GM19395 (cell line): ENCODE measurements at regions not wholly inside any gene's neighbourhood (a gene's known extent, or its start where the extent isn't known, plus 50 kb on each side); places are given as distances from the start of the nearest gene placed in this dataset.
"Not testable (repeated sequence)": the region's sequence is repeated elsewhere in the genome, so short reads cannot be mapped to it uniquely, and the experiment has no call there.

Experiments used
- ATAC-seq: cut with Tn5 transposase; IDR thresholded peaks from one replicate; pipeline ENCODE4 v1.9.1; 2021; ENCODE audit warnings: mild to moderate bottlenecking, moderate library complexity; ENCODE audit not compliant: unreplicated experiment

DNA sequence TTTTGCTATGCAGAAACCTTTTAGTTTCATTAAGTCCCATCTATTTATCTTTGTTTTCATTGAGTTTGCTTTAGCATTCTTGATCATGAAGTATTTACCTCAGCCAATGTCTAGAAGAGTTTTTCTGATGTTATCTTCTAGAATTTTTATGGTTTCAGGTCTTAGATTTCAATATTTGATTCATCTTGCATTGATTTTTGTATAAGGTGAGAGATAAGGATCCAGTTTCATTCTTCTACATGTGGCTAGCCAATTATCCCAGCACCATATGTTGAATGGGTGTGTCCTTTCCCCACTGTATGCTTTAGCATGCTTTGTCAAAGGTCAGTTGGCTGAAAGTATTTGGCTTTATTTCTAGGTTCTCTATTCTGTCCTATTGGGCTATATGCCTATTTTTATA lies 395.2 kb downstream of the HGF start:
- ATAC-seq: not testable (repeated sequence)

DNA sequence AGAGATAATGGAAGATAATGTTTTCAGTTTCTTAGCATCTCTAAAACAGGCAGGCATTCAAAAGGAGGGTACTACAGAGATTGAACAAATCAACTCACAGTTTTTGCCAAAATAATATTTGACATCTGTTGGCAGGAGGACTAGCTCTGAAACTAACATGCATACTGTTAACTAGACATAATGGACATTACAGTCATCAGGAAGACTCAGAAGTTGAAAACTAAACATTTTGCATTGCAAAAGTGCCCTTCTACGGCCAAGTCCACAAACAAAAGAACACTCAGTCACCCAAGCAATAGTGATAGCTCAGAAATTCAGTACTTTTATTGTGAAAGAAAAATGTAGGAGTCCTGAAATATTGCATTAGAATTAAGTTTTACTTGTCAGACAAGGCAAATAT lies 399.0 kb downstream of the HGF start:
- ATAC-seq: no peak

DNA sequence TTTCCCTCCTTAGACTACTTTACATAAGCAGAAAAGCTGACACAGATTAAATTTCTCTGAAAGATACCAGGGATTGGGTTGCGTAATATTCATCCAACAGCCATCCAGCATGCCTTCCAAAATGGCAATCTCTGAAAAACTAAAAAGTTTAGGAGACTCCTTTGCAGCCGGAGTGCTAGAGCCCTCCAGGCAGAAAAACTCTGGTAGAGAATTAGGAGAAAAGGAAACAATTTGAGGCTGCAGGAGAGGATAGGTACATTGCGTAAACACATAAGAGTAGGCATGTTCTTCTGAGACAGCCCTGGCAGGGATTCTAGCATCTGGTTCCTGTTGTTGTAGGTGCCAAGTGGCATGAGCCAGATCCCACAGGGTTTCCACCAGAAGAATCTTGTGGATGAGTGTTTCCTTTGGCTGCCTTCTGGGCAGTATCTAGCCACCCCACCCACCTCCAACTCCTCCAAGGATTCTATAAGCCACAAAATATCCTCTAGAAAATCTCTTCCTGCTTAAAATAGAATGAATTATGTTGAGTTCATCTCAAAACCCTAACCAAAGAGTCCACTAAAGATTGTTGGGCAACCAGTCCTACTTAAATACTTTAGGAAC lies 402.4 kb downstream of the HGF start:
- no peak for ATAC-seq

DNA sequence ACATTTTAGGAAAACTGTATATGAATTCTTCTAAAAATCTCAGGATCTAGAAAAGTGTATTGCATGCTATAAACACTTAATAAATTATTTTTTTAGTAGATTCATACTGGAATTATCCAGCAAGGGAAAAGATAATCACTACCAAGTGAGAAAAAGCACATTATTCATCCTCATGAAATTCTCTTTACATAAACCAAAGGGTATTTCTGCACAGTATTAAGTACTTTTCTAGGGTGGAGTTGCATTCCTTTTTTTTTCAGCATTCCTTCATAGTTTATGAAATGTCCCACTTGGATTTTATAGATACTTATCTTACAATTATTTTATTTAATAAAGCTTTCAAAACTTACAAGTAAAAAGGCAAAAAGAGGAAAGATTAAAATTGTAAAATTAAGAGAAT lies 403.3 kb downstream of the HGF start:
- ATAC-seq: no peak

DNA sequence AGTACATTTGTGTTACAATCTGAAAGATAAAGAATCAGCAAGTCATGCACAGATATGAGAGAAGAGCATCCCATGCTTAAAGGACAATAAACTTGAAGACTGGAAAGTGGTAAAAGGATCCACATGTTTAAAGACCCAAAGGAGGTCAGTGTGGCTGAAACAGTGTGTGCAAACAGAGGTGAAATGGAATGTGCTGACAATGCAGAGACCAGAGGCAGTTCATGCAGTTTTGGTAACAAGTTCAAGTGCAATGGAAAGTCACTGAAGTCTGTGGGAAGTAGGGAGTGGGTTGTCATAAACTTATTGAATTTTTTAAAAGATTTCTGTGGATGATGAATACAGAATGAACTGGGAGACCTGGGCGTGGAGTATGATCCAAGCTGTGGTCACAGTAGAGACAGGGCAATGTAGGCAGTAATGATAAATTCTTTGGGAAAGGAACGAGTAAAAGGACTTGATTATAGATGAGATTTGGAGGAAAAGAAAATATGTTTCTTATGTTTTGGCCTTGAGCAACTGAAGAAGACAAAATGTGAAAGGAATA lies 408.0 kb downstream of the HGF start:
- ATAC-seq: no peak

DNA sequence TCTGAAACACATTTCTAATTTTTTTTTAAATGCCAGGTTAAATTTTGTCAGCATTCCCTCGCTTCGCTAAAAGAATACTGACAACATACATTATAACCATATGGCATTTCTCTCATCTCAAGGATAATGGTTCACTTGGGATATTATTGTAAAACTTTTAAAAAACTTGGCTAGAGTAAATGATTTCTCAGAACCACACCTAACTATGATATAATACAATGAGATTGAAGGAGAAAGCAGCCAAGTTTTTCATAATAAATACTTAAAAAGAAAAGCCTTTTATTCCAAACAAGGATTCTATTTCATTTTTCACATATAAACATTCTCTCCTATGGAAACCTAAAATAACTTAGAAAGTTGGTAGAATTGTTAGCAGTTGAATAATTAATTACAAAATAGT lies 413.9 kb downstream of the HGF start:
- ATAC-seq: no peak

DNA sequence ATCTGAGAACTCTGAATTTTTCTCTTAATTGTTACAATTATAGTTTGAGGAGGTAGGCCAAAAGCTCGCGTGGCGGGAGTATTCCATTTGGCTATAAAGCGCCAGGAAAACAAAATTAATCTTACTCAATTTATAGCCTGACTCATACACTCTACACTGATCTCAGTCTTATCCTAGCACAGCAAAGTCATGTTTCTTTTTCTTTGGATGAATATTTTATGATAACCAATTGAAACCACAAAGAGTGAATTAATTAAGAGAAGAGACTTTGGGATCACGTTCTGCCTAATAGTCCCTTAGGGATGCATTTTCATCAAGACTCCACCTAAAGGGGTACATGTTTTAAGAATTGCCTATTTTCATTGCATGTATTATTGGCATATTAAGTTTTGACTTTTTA lies 420.8 kb downstream of the HGF start:
- no peak for ATAC-seq

DNA sequence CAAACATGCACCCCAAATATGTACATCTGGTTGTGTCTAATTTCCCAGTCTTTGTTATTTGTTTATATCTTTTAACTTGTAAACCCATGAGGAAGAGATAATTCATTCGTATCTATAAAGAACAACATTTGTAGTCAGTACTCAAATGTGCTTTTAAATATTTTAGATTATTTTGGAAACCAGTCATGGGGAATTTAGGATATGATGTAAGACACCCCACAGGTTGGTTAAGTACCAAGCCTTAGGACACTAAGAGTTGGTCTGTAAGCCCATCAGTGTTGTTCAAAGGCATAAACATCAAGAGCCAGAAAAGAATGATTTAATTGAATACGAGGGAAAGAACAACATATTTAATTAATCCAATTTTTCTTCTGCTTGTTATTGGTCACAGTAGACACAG lies 421.1 kb upstream of the SEMA3C start:
- no peak for ATAC-seq

DNA sequence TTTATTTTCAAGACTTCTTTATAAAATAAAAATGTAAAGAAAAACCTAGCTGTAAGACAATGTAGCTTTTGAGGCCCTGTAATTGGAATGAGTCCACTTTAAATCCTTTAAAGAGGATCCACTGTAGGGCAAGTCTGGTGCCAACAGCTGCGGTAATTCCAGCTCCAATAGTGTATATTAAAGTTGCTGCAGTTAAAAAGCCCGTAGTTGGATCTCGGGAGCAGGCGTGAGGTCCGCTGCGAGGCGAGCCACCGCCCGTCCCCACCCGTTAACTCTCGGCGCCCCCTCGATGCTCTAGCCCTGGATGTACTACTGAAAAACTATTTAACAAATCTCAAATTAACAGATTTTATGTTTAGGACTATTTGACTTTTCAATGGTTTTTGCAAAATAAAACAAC lies 414.7 kb upstream of the SEMA3C start:
- ATAC-seq: no peak

DNA sequence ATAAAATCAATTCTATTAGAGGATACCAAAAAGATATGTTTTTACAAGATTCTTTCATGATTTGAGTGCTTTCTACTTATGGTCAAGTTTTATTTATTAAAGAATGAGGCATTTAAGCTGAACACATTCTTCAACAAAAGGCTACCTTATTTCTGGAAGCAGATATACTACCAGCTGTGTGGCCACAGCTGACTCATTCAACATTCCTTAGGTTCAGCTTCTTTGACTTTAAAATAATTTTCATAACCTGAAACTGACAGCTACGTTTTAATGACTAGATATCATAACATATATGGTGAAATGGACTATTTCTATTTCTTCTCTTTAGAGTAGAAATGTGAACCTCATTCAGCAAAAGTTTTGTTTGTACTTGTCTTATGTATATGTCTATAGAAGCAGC lies 414.2 kb upstream of the SEMA3C start:
- no peak for ATAC-seq

DNA sequence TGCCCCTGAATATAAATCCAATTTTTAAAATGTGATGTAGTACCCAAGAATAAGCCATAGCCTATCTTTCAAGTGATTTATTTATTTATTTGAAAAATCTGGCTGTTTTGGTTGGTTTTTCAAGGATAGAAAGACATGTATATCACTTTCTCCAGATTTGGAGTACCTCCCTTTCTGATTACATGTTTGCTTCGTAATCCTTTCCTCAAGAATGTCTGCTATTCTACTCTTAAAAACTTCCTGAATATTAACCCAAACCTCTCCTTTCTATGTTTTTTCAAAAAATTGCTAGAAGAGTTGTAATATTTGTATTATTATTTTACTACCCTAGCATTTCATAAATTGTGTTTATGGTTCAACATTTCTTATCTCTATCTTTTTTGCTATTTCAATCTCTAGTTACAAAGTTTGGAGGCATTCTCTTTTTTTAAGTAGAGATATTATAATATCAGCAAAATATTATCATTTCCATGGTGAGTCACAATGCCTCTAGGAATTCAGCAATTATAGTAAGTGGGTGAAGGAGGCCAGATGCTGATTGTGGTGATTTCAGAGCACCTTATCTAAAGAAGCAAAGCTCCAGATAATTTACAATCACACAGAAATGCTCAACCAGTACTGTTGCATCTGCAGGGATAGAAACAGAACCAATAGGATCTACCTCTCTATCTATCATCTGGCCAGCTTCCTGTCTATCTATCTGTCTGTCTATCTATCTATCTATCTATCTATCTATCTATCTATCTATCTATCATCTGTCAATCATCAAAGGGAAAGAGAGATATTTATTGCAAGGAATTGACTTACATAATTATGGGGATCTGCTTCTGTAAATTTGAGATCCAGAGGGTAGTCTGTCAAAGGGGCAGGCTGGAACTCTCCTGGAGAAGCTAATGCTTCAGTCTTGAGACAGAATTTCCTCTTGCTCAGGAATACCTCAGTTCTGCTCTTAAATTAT lies 412.5 kb upstream of the SEMA3C start:
- no peak for ATAC-seq

DNA sequence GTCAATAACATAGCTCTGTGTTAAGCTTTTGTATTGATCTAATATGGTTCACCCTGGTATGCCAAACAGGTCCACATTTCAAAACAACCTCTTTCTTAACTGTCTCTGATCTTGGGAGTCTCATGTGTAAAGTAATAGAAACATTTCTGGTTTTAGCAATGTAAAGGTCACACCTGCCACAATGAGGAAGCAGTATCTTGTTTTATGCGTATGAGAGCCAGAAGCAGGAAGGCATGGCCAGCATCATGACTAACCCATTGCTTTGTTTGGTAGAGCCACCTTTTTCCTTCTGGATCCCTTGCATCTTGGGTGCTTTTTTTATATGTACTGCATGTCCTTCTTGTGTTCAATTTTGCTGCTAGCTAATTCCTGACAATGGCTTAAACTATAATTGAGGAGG lies 411.3 kb upstream of the SEMA3C start:
- ATAC-seq: no peak

DNA sequence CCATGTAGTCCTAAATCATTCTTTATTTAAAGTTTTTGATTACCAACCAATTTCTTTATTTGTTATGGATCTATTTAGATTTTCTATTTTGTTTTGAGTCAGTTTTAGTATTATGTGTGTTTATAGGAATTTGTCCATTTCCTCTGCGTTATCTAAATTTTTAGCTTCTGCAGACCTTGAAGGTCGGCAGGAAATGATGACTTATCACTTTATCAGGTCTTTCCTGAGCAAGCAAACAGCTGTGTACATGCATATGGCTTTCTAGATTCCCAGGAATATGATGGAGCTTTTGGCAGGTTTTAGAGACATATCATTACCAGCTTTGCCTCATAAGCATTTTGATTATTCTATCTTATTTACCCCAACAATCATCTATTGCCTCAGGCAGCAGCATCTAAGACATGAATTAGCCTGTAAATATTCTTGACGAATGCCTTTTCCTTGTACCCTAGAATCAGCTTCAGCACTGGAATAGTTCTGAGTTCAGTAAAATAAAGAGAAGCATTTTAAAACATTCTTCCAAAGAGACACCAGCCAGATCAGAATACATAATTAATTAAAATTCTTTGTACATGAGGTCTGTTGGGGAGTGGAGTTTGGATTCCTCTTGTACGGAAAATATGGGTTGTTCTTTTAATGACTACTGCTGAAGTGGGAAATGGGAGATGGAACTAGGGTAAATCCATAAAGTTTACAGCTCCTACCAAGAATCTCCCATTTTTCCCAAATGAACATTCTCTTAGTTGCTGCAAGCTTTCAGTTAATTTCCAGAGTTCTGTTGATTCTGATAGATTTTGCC lies 408.8 kb upstream of the SEMA3C start:
- ATAC-seq: no peak

DNA sequence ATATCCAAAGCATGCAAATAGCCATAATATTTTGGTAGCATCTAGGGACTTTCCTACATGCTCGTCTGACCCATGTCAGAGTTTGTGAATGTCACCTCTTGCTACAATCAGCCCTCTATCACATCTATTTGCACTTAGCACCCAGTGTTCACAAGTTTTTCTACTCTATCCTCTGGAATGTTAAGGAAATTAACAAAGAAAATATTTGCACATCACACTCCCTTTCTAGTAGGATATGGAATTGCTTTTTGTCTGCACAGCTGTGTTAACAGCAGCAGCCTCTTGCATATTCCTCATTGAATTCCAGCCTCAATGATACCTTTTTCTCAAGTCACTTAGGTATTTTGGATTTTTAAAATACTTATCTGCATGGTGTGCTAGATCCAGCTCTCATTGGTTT lies 403.1 kb upstream of the SEMA3C start:
- no peak for ATAC-seq

DNA sequence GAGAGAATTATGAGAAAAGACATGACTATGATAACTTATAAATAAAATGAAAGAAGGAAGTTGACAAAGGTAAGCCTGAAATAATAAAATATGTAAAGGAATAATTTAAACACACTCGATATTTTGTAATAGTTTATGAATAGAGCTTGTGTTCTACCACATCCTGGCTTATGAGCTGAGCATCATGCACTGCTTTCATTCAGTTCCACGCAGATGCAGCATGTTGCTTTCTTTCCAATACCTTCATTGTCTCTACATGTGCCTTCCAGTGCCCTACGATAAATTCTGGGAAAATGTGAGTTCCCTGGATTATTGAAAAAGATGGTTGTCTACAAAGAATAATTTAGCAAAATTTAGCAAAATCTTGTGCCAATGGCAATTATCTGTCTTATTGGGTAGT lies 398.9 kb upstream of the SEMA3C start:
- ATAC-seq: no peak

DNA sequence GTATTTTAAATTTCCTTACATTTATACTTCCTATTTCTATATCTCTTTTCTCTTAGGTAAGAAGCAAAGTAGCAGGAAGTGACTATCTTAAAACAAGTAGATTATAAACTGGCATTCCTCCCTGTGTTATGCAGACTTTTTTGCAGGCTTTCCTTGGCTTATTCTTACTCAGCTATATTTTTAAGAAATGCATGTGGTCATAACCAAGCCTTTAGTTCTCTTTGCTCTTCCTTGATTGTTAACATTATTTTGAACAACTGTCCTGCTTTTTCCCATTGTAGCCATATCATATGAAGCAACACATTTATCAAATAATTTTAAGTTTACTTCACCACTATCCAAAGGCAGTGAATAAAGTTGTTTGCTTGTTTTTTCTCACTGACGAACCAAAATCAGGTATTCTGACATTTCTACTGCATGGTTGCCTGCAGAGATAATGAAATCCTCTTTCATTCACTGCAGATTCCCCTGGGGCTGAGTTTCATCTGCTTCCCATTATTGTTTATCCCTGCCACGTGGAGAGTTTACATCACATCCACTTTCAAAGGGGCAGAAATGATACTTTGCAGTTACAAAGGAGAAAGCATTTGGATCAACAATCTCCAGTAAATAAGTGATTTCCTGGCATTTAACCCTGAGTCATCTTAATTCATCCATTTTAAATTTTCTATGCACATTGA lies 389.9 kb upstream of the SEMA3C start:
- no peak for ATAC-seq

DNA sequence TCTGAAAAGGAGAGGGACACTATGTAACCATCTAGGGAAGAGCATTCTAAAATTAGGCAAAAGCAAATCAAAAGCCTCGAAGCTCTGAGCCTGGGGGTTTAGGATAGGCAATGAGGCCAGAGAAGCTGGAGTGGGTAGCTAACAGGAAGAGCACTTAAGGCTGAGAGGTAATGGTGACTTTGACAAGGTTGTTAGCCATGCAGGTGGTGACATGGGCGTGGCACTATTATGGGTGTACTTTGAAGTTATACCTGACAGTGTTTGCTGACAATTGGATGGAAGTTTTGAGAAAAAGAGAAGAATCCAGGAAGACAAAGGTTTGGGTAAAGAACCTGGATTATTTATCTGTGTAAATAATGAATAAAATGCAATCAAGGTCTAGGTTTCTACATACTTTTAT lies 383.0 kb upstream of the SEMA3C start:
- no peak for ATAC-seq

DNA sequence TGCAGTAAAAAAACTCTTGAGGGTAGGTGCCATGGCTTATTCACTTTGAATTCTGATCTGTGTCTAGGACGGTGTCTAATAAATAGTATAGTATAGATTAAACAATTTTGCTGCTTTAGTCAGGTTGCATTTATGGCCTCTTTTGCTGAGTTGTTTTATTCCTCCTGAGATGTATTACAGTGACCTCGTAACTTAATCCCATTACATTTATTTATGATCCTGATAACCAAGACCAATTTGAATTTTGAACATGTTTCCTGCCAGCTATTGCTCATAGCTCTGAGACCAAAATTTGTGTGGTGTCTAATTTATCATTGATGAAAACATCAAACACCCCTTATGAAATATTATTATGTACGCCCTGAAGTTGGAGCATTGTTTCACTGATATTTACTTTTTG lies 381.9 kb upstream of the SEMA3C start:
- no peak for ATAC-seq

DNA sequence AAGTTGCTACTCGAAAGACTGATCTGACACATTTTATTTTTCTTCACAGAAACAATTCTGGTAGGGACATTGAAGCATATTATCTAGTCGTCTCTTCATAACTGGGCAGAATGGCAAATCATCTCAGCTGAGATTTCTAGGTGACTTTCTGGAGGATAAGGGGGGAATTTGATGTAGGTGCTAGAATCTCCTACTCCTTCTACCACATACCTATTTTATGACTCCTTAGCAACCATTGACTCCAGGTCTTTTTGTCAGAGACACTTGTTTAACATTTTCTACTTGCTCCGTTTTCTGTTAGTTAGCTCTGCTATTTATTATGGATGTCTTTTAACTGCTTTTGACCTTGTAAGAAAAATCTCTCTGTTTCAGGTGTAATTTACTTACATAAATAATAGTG lies 380.9 kb upstream of the SEMA3C start:
- no peak for ATAC-seq

DNA sequence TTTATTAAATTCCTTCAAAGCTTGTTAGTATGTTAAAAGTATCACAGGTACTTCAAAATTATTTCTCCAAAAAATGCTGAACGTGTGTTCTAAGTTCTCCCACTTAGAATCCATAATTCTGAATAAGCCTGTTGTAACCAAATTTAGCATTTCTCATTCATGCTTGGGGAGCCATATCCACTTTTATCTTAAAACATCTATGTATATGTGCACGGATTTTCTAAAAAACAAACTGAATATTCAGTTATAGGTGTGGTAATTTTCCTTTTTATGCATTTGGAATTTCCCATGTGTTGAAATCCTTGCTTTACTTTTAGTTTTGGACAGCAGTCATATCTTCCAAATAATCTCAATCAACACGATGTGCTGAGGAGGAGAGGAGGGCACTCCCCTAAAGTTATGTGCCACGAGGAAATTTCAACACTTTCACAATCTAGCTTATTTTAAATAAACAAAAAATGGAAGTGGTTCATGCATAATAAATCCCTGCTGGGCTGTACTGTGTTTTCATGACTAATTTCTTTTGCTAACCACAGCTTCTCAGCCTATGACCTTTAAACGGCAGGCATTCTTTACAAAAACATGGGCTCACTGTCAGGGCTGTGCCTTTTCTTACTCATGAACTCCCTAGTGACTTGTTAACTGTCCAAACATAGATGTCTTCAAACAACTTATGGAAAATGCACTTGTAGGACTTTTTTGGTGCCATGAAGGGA lies 380.3 kb upstream of the SEMA3C start:
- ATAC-seq: no peak
